GM18907 (cell line): ENCODE measurements at regions not wholly inside any gene's neighbourhood (a gene's known extent, or its start where the extent isn't known, plus 50 kb on each side); places are given as distances from the start of the nearest gene placed in this dataset.
"Not testable (repeated sequence)": the region's sequence is repeated elsewhere in the genome, so short reads cannot be mapped to it uniquely, and the experiment has no call there.

Experiments used
- ATAC-seq: cut with Tn5 transposase; IDR thresholded peaks from one replicate; pipeline ENCODE4 v1.9.1; 2021; ENCODE audit warnings: mild to moderate bottlenecking, moderate library complexity; ENCODE audit not compliant: unreplicated experiment

GRCh38 chr20:6663104-6663503 is 104.4 kb upstream of the BMP2 start:
- peak; percentile 65 for ATAC-seq

GRCh38 chr20:6662309-6662708 is 105.2 kb upstream of the BMP2 start:
- ATAC-seq = no peak

- ATAC-seq = no peak
These were observed 107.0 kb upstream of the BMP2 start for GRCh38 chr20:6660441-6660840.

- ATAC-seq = not testable (repeated sequence)
These were observed 108.6 kb upstream of the BMP2 start for GRCh38 chr20:6658909-6659308.

- ATAC-seq = no peak
These were observed 109.6 kb upstream of the BMP2 start for GRCh38 chr20:6657904-6658303.

- no peak for ATAC-seq
These were observed 110.4 kb upstream of the BMP2 start for GRCh38 chr20:6657111-6657510.

GRCh38 chr20:6654513-6655252 is 112.8 kb upstream of the BMP2 start:
- no peak for ATAC-seq

GRCh38 chr20:6651561-6651960 is 115.9 kb upstream of the BMP2 start:
- peak; percentile 78 for ATAC-seq

GRCh38 chr20:6651016-6651415 is 116.5 kb upstream of the BMP2 start:
- no peak for ATAC-seq

GRCh38 chr20:6646021-6646636 is 121.4 kb upstream of the BMP2 start:
- ATAC-seq = no peak

- peak; percentile 71 for ATAC-seq
These were observed 122.5 kb upstream of the BMP2 start for GRCh38 chr20:6644813-6645628.

GRCh38 chr20:6641012-6641411 is 126.5 kb upstream of the BMP2 start:
- ATAC-seq = no peak

- ATAC-seq = no peak
These were observed 130.3 kb upstream of the BMP2 start for GRCh38 chr20:6637160-6637579.

GRCh38 chr20:6636209-6637159 is 131.0 kb upstream of the BMP2 start:
- ATAC-seq = no peak

GRCh38 chr20:6635034-6635736 is 132.3 kb upstream of the BMP2 start:
- peak; percentile 83 for ATAC-seq

- ATAC-seq = no peak
These were observed 135.3 kb upstream of the BMP2 start for GRCh38 chr20:6632187-6632586.

GRCh38 chr20:6630514-6630913 is 137.0 kb upstream of the BMP2 start:
- no peak for ATAC-seq

- ATAC-seq = no peak
These were observed 137.9 kb upstream of the BMP2 start for GRCh38 chr20:6629564-6629963.

GRCh38 chr20:6626805-6627204 is 140.7 kb upstream of the BMP2 start:
- no peak for ATAC-seq

- ATAC-seq = peak; percentile 99
These were observed 143.5 kb upstream of the BMP2 start for GRCh38 chr20:6623989-6624388.
